AG04449 (cell line): ENCODE measurements at regions not wholly inside any gene's neighbourhood (a gene's known extent, or its start where the extent isn't known, plus 50 kb on each side); places are given as distances from the start of the nearest gene placed in this dataset.
"Not testable (repeated sequence)": the region's sequence is repeated elsewhere in the genome, so short reads cannot be mapped to it uniquely, and the experiment has no call there.

ENCODE experiments used
- CTCF ChIA-PET: fragments of 350-600 bp; formaldehyde crosslinking; extraction: SDS; loops from one replicate; lab custom pipeline; 2021; ENCODE audit warnings: antibody characterized with exemption; lab: Yijun Ruan, JAX
- POLR2A ChIA-PET: fragments of 400-600, 350-600 bp; formaldehyde crosslinking; extraction: SDS; loops from one replicate; lab custom pipeline; 2020; ENCODE audit warnings: antibody characterized with exemption, inconsistent platforms; lab: Yijun Ruan, JAX
- DNase-seq: peaks from one replicate; pipeline ENCODE4 v3.0.0-alpha.2; 2010; ENCODE audit warnings: low read depth, low spot score
- H3K4me3 ChIP-seq: 2 replicates; pipeline ENCODE4 v1.5.1; 2011; ENCODE audit warnings: low read depth, mild to moderate bottlenecking, control low read depth, low read length
- CTCF ChIP-seq: IDR thresholded peaks from one replicate; pipeline ENCODE4 v1.5.1; 2011; ENCODE audit warnings: mild to moderate bottlenecking, moderate library complexity, low read length, control low read depth, inconsistent platforms; ENCODE audit not compliant: insufficient read depth; ENCODE audit errors: missing control alignments

GRCh38 chr2:230602562-230603230 is 109.9 kb upstream of the CAB39 start:
- POLR2A ChIA-PET, result no interaction called here
- H3K4me3 ChIP-seq, result no peak overlapping the region
- no peak for TF ChIP-seq CTCF

GRCh38 chr2:230603317-230603716 is 109.3 kb upstream of the CAB39 start:
- CTCF ChIA-PET, POLR2A ChIA-PET, DNase-seq, H3K4me3 ChIP-seq: not testable (repeated sequence)

More at GRCh38 chr2:230602562-230603230, 109.9 kb upstream of the CAB39 start:
- no peak for DNase-seq
- CTCF ChIA-PET, result no interaction called here

GRCh38 chr2:230604158-230604557 is 108.5 kb upstream of the CAB39 start:
- POLR2A ChIA-PET, CTCF ChIA-PET: not testable (repeated sequence)

GRCh38 chr2:230614040-230614439 is 98.6 kb upstream of the CAB39 start:
- H3K4me3 ChIP-seq, result no peak overlapping the region
- POLR2A ChIA-PET, result no interaction called here
- no peak for DNase-seq
- no peak for TF ChIP-seq CTCF
- CTCF ChIA-PET, result interaction anchor here (1.0 to 2.5 kb wide), 9 partner anchors 35 to 833 kb away, joined by 3 to 17 read pairs (median 3); no protein-coding TSS in a partner anchor

More at GRCh38 chr2:230604158-230604557, 108.5 kb upstream of the CAB39 start:
- not testable (repeated sequence) for H3K4me3 ChIP-seq, DNase-seq

GRCh38 chr2:230614913-230615332 is 97.7 kb upstream of the CAB39 start:
- no peak for DNase-seq
- ChIA-PET CTCF (interaction anchor here (0.9 to 2.5 kb wide), 6 partner anchors 184 to 605 kb away, joined by 3 to 17 read pairs (median 5); no protein-coding TSS in a partner anchor), POLR2A (no interaction called here)
- no peak for TF ChIP-seq CTCF
- no peak overlapping the region for H3K4me3 ChIP-seq

- CTCF ChIA-PET, result interaction anchor here (0.6 to 2.2 kb wide), 5 partner anchors 46 to 836 kb away, joined by 3 to 16 read pairs (median 4); no protein-coding TSS in a partner anchor
- DNase-seq, result peak; percentile 71
- POLR2A ChIA-PET, H3K4me3 ChIP-seq: not testable (repeated sequence)
Observed at GRCh38 chr2:230617256-230617706, 95.4 kb upstream of the CAB39 start.

GRCh38 chr2:230619491-230619890 is 93.2 kb upstream of the CAB39 start:
- TF ChIP-seq CTCF, result no peak
- H3K4me3 ChIP-seq, result no peak overlapping the region
- POLR2A ChIA-PET, result no interaction called here
- DNase-seq, result no peak
- CTCF ChIA-PET, result interaction anchor here (1.8 kb wide), 1 partner anchor 179 kb away, joined by 8 read pairs; no protein-coding TSS in a partner anchor

- POLR2A ChIA-PET, H3K4me3 ChIP-seq, DNase-seq: not testable (repeated sequence)
- CTCF ChIA-PET, result interaction anchor here (1.6 kb wide), 1 partner anchor 199 kb away, joined by 4 read pairs; no protein-coding TSS in a partner anchor
Observed at GRCh38 chr2:230625220-230625619, 87.4 kb upstream of the CAB39 start.

- DNase-seq, H3K4me3 ChIP-seq, POLR2A ChIA-PET: not testable (repeated sequence)
- CTCF ChIA-PET, result interaction anchor here (1.0 to 3.0 kb wide), 2 partner anchors 16 to 171 kb away, joined by 3 to 8 read pairs; no protein-coding TSS in a partner anchor
Observed at GRCh38 chr2:230627091-230627490, 85.6 kb upstream of the CAB39 start.
